K562 (cell line): ENCODE measurements at regions not wholly inside any gene's neighbourhood (a gene's known extent, or its start where the extent isn't known, plus 50 kb on each side); places are given as distances from the start of the nearest gene placed in this dataset.

Experiments used
- HDAC3 ChIP-seq: fragments of 450-650 bp; IDR thresholded peaks from 2 replicates; pipeline ENCODE4 v1.6.1; 2018; ENCODE audit warnings: borderline replicate concordance, mild to moderate bottlenecking, moderate library complexity; ENCODE audit not compliant: partially characterized antibody
- HDGF ChIP-seq: fragments of 450-650 bp; IDR thresholded peaks from 2 replicates; pipeline ENCODE4 v1.6.1; 2016
- MNT ChIP-seq, 2 experiments: fragments of 450-650 bp; conservative IDR thresholded peaks; 2 replicates each; pipeline ENCODE4 v1.6.1; 2017; ENCODE audit warnings: mild to moderate bottlenecking in 2 of 2, moderate library complexity in 2 of 2
- NR2F6 ChIP-seq: fragments of 450-650 bp; formaldehyde crosslinking; IDR thresholded peaks from 2 replicates; pipeline ENCODE4 v1.4.0; 2020; ENCODE audit warnings: mild to moderate bottlenecking
- TSHZ1 ChIP-seq: fragments of 250-450 bp; sonication (Bioruptor Pico); IDR thresholded peaks from 2 replicates; pipeline ENCODE4 v1.4.0; 2020; ENCODE audit warnings: mild to moderate bottlenecking, moderate library complexity
- ZNF212 ChIP-seq: fragments of 450-650 bp; formaldehyde crosslinking; IDR thresholded peaks from 2 replicates; pipeline ENCODE4 v1.4.0; 2020; ENCODE audit warnings: mild to moderate bottlenecking
- ZNF407 ChIP-seq: fragments of 450-650 bp; IDR thresholded peaks from 2 replicates; pipeline ENCODE4 v1.6.1; 2016; ENCODE audit warnings: low read depth
- ZNF431 ChIP-seq: sonication (generic); formaldehyde crosslinking; IDR thresholded peaks from 2 replicates; pipeline ENCODE4 v1.8.0; 2022; ENCODE audit warnings: mild to moderate bottlenecking, missing genetic modification reagents

- TF ChIP-seq ZNF212 (no peak), HDAC3 (no peak), ZNF407 (no peak), MNT (conservative IDR thresholded peaks at IDR 0.05) (peak in 1 of 2 experiments; percentile 49; a peak in 1 of 4 replicates), ZNF431 (CRISPR knock-in tag) (no peak), TSHZ1 (CRISPR knock-in tag) (no peak), HDGF (no peak), NR2F6 (CRISPR knock-in tag) (no peak)
- TF ChIP-seq, all 486 proteins: peak for 14
These were observed 221.9 kb upstream of the GSE1 start (continued) for GRCh38 chr16:85391175-85391707.
